ENCODE measurements at regions not wholly inside any gene's neighbourhood (a gene's known extent, or its start where the extent isn't known, plus 50 kb on each side); places are given as distances from the start of the nearest gene placed in this dataset.

DNA sequence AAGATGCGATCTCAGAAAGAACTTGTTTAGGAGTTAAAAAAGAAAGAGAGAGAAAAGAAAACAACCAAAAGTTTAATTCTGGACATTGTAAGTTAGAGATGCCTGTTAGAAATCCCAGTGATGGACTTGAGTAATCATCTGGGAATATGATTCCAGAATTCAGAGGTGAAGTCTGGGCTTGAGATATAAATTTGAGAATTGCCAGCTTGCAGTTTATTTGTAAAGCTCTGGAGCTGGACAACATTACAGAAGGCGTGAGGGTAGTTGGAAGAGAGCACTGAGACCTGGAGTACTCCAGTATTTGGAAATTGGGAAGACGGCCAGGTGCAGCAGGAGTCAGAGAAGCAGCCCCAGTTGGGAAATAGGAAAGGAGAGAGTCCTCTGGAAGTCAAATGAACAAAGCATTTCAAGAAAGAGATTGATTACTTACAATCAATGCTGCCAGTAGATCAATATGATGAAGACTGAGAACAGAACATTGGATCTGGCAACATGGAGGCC lies 128.8 kb upstream of the ARHGAP28 start:
- TF ChIP-seq, protein P1, sequence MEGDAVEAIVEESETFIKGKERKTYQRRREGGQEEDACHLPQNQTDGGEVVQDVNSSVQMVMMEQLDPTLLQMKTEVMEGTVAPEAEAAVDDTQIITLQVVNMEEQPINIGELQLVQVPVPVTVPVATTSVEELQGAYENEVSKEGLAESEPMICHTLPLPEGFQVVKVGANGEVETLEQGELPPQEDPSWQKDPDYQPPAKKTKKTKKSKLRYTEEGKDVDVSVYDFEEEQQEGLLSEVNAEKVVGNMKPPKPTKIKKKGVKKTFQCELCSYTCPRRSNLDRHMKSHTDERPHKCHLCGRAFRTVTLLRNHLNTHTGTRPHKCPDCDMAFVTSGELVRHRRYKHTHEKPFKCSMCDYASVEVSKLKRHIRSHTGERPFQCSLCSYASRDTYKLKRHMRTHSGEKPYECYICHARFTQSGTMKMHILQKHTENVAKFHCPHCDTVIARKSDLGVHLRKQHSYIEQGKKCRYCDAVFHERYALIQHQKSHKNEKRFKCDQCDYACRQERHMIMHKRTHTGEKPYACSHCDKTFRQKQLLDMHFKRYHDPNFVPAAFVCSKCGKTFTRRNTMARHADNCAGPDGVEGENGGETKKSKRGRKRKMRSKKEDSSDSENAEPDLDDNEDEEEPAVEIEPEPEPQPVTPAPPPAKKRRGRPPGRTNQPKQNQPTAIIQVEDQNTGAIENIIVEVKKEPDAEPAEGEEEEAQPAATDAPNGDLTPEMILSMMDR (conservative IDR thresholded peaks at IDR 0.05) = no peak
- no peak for TF ChIP-seq ZFX (IDR thresholded peaks at IDR 0.05)
